K562 (cell line): ENCODE measurements at regions not wholly inside any gene's neighbourhood (a gene's known extent, or its start where the extent isn't known, plus 50 kb on each side); places are given as distances from the start of the nearest gene placed in this dataset.

Experiments used
- CHD4 ChIP-seq: fragments of 200-600 bp; sonication (generic); IDR thresholded peaks from 3 replicates; pipeline ENCODE4 v1.6.1; 2012; ENCODE audit warnings: low read depth, mild to moderate bottlenecking, mixed read lengths, low read length, inconsistent platforms; ENCODE audit not compliant: insufficient read depth, insufficient replicate concordance, poor library complexity, severe bottlenecking
- E2F1 ChIP-seq: sonication (generic); formaldehyde crosslinking; IDR thresholded peaks from 2 replicates; pipeline ENCODE4 v1.8.1; 2023; ENCODE audit warnings: mild to moderate bottlenecking, missing genetic modification reagents, moderate library complexity
- NFYB ChIP-seq: IDR thresholded peaks from 2 replicates; pipeline ENCODE4 v1.6.1; 2011; ENCODE audit warnings: mild to moderate bottlenecking, moderate library complexity; ENCODE audit not compliant: insufficient read length; ENCODE audit errors: extremely low read depth
- POLR2A ChIP-seq: fragments of 450-650 bp; conservative IDR thresholded peaks from 2 replicates; pipeline ENCODE4 v1.6.1; 2016
- RNF219 ChIP-seq: fragments of 250-450 bp; sonication (Bioruptor Pico); IDR thresholded peaks from 2 replicates; pipeline ENCODE4 v1.5.0; 2022; ENCODE audit warnings: mild to moderate bottlenecking
- USF2 ChIP-seq: sonication (generic); formaldehyde crosslinking; IDR thresholded peaks from 2 replicates; pipeline ENCODE4 v1.5.0; 2020; ENCODE audit warnings: missing genetic modification reagents

DNA sequence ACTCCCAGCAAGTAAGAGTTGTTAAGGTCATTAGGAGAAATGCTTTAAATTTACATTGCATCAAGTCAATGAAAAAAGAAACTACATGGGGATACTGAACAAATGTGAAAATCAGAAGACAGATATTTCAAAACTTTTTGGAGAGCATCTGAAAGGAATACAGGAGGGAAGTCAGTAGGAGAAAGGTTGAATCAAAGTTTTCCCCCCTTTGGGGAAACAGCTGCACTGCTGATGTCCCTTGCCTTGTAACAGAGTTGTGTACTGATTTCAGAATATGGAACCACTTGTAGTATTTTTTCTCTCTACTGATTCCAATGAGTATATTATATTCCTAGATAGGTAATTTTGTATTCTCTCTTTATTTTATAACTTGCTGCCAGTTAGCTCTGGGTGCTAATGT, 592.5 kb upstream of the ZEB2 start:
- TF ChIP-seq USF2 (CRISPR knock-in tag) (no peak), RNF219 (CRISPR knock-in tag) (no peak), POLR2A (no peak), NFYB (no peak), E2F1 (no peak), CHD4 (no peak)
